HFFc6 (cell line): ENCODE measurements at regions not wholly inside any gene's neighbourhood (a gene's known extent, or its start where the extent isn't known, plus 50 kb on each side); places are given as distances from the start of the nearest gene placed in this dataset.

Experiments
- DNase-seq: peaks from one replicate; pipeline ENCODE4 v3.0.0-alpha.2; 2018
- H3K27ac Mint-ChIP-seq: 2 replicates; pipeline ENCODE4 v1.8.0; 2020; ENCODE audit warnings: mild to moderate bottlenecking, mixed read lengths
- H3K27me3 Mint-ChIP-seq: 2 replicates; pipeline ENCODE4 v1.8.0; 2021; ENCODE audit warnings: mild to moderate bottlenecking, moderate library complexity, mixed read lengths; ENCODE audit not compliant: insufficient read depth
- H3K36me3 Mint-ChIP-seq: 2 replicates; pipeline ENCODE4 v1.8.0; 2021; ENCODE audit warnings: low read depth, mixed read lengths
- H3K4me1 Mint-ChIP-seq: 2 replicates; pipeline ENCODE4 v1.8.0; 2020; ENCODE audit warnings: low read depth, mixed read lengths
- H3K4me3 Mint-ChIP-seq: 2 replicates; pipeline ENCODE4 v1.8.0; 2020; ENCODE audit warnings: mild to moderate bottlenecking, moderate library complexity, mixed read lengths
- H3K9me3 Mint-ChIP-seq: 2 replicates; pipeline ENCODE4 v1.8.0; 2020; ENCODE audit warnings: mild to moderate bottlenecking, mixed read lengths
- TF ChIP-seq, protein P1 (sequence below): fragments of 200-600 bp; sonication (generic); IDR thresholded peaks from 2 replicates; pipeline ENCODE4 v1.5.0; 2021; ENCODE audit warnings: antibody characterized with exemption, mild to moderate bottlenecking

DNA sequence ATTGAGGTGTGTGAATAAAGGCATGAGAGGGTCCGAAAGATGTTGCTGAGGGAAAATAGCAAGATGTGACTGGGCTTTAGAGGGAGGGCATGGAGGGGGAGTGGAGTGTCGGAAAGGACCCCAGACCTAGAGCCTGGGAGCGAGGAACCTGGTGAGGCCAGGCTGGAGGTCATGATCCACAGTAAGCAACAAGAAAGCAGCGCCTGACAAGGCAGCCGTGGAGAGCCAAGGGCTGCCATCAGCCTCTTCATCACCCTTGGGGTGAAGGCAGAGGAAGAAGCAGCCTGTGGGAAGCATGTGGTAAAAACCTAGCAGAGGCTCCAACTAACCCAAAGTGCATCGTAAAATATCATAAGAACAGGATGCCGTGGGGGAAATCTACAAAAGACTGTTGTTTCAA is 162.8 kb upstream of the SOX1 start:
- H3K4me3 Mint-ChIP-seq: no peak overlapping the region
- TF ChIP-seq, protein P1, sequence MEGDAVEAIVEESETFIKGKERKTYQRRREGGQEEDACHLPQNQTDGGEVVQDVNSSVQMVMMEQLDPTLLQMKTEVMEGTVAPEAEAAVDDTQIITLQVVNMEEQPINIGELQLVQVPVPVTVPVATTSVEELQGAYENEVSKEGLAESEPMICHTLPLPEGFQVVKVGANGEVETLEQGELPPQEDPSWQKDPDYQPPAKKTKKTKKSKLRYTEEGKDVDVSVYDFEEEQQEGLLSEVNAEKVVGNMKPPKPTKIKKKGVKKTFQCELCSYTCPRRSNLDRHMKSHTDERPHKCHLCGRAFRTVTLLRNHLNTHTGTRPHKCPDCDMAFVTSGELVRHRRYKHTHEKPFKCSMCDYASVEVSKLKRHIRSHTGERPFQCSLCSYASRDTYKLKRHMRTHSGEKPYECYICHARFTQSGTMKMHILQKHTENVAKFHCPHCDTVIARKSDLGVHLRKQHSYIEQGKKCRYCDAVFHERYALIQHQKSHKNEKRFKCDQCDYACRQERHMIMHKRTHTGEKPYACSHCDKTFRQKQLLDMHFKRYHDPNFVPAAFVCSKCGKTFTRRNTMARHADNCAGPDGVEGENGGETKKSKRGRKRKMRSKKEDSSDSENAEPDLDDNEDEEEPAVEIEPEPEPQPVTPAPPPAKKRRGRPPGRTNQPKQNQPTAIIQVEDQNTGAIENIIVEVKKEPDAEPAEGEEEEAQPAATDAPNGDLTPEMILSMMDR: no peak
- peaks cover 8% of the 10 kb centered on the region; the same call in 1 of the 2 replicates for H3K36me3 Mint-ChIP-seq
- no peak overlapping the region for H3K27ac Mint-ChIP-seq
- peaks cover 75% of the 10 kb centered on the region for H3K9me3 Mint-ChIP-seq
- no peak for DNase-seq
- peaks cover 2% of the 10 kb centered on the region for H3K27me3 Mint-ChIP-seq
- no peaks in the 10 kb centered on the region for H3K4me1 Mint-ChIP-seq

DNA sequence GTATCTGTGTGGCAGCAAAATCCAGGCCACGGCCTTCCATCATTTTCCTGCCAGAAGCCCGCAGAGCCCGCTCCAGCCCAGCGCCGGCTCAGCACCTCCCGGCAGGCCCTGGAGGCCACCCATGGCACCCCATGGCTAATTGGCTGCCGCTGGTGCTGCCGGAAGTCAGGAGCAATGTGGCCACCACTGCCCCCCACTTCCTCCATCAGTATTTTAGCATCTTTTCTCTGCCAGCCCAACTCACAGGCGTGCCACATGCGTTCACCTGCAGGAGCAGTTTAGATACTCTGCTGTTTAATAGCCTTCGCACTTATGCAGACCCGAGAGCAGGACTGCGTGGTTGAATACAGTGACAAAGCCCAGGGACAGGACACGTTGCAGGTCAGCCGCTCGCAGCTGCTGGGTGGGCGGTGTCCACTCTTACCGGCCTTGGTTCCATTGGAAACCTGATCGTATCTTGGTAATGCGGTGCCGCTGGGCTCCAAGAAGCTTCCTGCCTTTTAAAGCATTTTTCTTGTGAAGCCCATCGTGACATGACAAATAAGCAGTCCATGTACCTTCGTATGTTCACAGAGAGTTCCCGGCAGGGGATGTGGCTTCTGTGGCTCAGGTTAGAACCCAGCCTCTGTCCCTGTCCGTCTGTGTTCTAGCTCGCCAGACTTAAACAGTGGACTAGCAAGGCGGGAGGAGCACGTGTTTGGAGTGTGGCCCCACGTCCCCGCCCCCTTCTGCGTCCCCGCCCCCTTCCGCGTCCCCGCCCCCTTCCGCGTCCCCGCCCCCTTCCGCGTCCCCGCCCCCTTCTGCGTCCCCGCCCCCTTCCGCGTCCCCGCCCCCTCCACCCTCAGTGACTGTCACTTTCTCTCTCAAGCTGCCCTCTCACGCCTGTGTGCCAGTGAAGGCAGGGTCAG is 162.0 kb upstream of the SOX1 start:
- H3K27ac Mint-ChIP-seq: no peak overlapping the region
- H3K36me3 Mint-ChIP-seq: peaks cover 8% of the 10 kb centered on the region; the same call in 1 of the 2 replicates
- TF ChIP-seq, protein P1: no peak
- peaks cover 2% of the 10 kb centered on the region for H3K27me3 Mint-ChIP-seq
- H3K4me3 Mint-ChIP-seq: no peak overlapping the region
- H3K9me3 Mint-ChIP-seq: peaks cover 79% of the 10 kb centered on the region
- no peaks in the 10 kb centered on the region for H3K4me1 Mint-ChIP-seq
- DNase-seq: no peak

DNA sequence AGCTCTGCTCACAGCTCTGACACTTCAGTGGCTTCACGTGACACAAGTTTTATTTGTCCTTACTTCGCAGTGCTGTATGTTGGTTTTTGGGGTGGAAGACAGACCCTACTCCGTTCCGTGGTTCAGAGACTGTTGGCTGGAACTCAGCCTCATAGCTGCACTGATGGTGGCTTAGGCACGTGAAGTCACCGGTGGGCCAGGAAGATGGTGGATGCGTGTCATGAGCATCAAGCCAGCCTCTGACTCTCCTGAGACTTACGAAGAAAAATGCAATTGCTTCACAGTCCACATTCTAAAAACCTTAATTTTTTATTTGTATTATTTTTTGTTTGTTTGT is 161.4 kb upstream of the SOX1 start:
- Mint-ChIP-seq H3K27me3 (peaks cover 2% of the 10 kb centered on the region), H3K9me3 (peaks cover 77% of the 10 kb centered on the region), H3K4me1 (no peaks in the 10 kb centered on the region), H3K4me3 (no peak overlapping the region), H3K27ac (no peak overlapping the region), H3K36me3 (peaks cover 8% of the 10 kb centered on the region)
- DNase-seq: no peak
- TF ChIP-seq, protein P1: no peak

DNA sequence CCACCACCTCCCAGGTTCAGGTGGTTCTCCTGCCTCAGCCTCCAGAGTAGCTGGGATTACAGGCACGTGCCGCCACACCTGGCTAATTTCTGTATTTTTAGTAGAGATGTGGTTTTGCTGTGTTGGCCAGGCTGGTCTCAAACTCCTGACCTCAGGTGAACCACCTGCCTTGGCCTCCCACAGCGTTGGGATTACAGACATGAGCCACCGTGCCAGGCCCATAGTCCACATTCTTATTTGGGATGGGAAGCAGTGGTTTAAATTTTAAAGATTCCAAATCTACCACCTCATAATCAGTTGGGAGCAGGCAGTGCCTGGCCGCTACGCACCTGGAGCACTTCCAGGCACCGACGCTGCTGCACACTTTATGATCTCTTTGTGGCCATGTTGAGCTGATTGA is 160.6 kb upstream of the SOX1 start:
- peaks cover 8% of the 10 kb centered on the region for H3K36me3 Mint-ChIP-seq
- H3K4me3 Mint-ChIP-seq: no peak overlapping the region
- peaks cover 2% of the 10 kb centered on the region for H3K27me3 Mint-ChIP-seq
- H3K27ac Mint-ChIP-seq: no peak overlapping the region
- H3K4me1 Mint-ChIP-seq: no peaks in the 10 kb centered on the region
- TF ChIP-seq, protein P1: no peak
- peaks cover 77% of the 10 kb centered on the region for H3K9me3 Mint-ChIP-seq
- no peak for DNase-seq

DNA sequence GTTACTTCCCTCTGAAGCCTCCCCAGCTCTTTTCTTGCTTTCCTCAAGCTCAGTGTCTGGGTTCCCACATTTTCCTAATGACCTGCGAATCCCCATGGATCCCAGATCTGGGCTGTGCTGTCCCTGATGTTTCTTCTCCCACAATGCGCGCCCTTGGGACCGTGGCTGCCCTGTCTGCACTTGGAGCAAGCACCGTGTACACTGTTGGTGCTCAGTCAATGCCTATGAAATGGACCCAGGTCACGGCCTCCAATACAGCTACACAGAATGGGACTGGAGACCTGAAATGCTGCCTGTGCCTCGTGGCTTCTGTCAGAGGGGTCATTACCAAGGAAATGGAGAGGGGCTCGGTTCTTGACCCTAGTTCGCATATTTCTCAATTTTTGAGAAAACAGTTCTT is 160.1 kb upstream of the SOX1 start:
- no peaks in the 10 kb centered on the region for H3K4me1 Mint-ChIP-seq
- DNase-seq: no peak
- peaks cover 8% of the 10 kb centered on the region for H3K36me3 Mint-ChIP-seq
- peaks cover 82% of the 10 kb centered on the region for H3K9me3 Mint-ChIP-seq
- H3K27ac Mint-ChIP-seq: no peak overlapping the region
- TF ChIP-seq, protein P1: no peak
- peaks cover 2% of the 10 kb centered on the region for H3K27me3 Mint-ChIP-seq
- H3K4me3 Mint-ChIP-seq: no peak overlapping the region
